ENCODE measurements at regions not wholly inside any gene's neighbourhood (a gene's known extent, or its start where the extent isn't known, plus 50 kb on each side); places are given as distances from the start of the nearest gene placed in this dataset.

DNA sequence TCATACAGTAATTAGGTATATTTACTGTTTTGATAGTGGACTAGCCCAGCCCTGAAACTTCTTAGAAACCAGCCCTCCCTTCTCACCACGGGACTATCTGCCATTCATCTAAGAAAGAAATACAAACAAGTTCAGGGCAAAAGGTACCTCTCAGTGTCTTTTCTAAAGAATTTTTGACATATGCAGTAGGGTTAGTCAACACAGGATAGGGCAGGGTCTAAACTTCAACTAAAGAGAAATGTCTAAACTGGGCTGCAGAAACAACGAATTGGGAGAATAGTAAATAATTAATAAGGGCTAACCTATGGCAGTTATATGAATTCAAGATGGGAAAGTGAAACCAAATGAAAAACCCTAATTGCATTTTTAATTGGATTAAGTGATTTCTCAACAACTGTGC, 496.6 kb downstream of the INHBA start:
- no peak for DNase-seq (ENCODE audit: low read depth)
- no peak overlapping the region for H3K4me3 ChIP-seq (ENCODE audit: low read depth, low read length)
- TF ChIP-seq, protein P1, sequence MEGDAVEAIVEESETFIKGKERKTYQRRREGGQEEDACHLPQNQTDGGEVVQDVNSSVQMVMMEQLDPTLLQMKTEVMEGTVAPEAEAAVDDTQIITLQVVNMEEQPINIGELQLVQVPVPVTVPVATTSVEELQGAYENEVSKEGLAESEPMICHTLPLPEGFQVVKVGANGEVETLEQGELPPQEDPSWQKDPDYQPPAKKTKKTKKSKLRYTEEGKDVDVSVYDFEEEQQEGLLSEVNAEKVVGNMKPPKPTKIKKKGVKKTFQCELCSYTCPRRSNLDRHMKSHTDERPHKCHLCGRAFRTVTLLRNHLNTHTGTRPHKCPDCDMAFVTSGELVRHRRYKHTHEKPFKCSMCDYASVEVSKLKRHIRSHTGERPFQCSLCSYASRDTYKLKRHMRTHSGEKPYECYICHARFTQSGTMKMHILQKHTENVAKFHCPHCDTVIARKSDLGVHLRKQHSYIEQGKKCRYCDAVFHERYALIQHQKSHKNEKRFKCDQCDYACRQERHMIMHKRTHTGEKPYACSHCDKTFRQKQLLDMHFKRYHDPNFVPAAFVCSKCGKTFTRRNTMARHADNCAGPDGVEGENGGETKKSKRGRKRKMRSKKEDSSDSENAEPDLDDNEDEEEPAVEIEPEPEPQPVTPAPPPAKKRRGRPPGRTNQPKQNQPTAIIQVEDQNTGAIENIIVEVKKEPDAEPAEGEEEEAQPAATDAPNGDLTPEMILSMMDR (IDR thresholded peaks at IDR 0.05; ENCODE audit: insufficient read depth, low read length), result no peak

- DNase-seq (ENCODE audit: low read depth), result no peak
Measured at GRCh38 chr7:41205600-41205999, 497.3 kb downstream of the INHBA start.

GRCh38 chr7:41203542-41203941, 499.3 kb downstream of the INHBA start:
- H3K4me3 ChIP-seq (ENCODE audit: low read depth, low read length), result no peak overlapping the region
- no peak for DNase-seq (ENCODE audit: low read depth)
- TF ChIP-seq, protein P1 (IDR thresholded peaks at IDR 0.05; ENCODE audit: insufficient read depth, low read length), result no peak

More at GRCh38 chr7:41205600-41205999, 497.3 kb downstream of the INHBA start:
- TF ChIP-seq, protein P1 (IDR thresholded peaks at IDR 0.05; ENCODE audit: insufficient read depth, low read length), result no peak
- H3K4me3 ChIP-seq (ENCODE audit: low read depth, low read length), result no peak overlapping the region

DNA sequence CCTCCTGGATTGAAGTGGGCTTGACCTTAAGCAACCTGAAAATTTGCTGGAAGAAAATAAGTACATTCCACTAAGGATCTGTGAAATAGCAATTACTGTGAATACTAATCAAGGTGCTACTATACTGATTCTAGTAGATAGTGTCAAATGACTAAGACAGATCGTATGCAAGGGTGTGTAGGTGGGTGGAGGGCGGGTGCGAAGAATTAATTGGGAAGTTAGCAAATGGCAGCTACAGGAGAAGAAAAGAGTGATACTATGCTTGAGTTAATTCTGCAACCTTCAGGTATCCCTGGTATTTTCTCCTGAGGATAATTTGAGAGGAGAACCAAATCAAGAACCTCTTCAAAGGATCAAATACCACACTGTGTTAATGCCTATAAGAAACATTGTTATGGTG, 501.9 kb downstream of the INHBA start:
- TF ChIP-seq, protein P1 (IDR thresholded peaks at IDR 0.05; ENCODE audit: insufficient read depth, low read length), result no peak
- no peak overlapping the region for H3K4me3 ChIP-seq (ENCODE audit: low read depth, low read length)
- no peak for DNase-seq (ENCODE audit: low read depth)

DNA sequence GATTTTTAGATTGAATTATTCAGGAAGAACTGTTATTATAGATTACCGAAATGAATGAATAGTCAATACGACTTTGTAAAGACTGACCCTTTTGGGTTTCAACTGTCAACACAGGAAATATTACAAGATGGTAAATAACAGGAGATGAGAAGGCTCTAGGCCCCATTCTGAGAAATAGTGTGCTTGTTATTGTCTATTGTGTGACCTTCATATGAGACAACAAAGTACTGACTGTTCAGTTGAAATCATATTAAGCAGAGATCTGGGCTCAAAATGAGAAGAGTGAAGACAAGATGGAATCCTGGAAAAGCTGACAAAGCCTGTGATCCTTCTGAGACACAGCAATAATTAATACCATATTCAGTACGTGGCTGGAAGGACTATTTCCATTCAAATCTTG, 503.8 kb downstream of the INHBA start:
- H3K4me3 ChIP-seq (ENCODE audit: low read depth, low read length), result no peak overlapping the region
- TF ChIP-seq, protein P1 (IDR thresholded peaks at IDR 0.05; ENCODE audit: insufficient read depth, low read length), result no peak
- DNase-seq (ENCODE audit: low read depth), result no peak

DNA sequence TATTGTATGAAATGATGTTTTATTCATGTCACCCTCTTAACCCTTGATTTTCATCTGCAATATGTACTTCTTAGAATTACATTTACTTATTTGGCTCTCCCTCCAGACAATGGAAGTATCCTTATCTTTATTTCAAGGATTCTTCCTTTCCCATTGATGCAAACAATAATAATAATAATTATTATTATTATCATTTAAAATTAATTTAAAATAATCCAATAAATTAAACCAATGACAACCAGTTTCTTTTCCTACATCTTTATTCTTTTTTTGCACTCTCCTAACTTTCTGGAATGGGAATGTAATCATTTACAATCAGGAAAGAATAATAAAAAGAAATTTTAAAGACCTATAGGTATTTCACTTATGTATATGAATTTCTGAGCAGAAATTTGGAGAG, 504.4 kb downstream of the INHBA start:
- DNase-seq (ENCODE audit: low read depth), result no peak
- no peak overlapping the region for H3K4me3 ChIP-seq (ENCODE audit: low read depth, low read length)
- TF ChIP-seq, protein P1 (IDR thresholded peaks at IDR 0.05; ENCODE audit: insufficient read depth, low read length), result no peak

DNA sequence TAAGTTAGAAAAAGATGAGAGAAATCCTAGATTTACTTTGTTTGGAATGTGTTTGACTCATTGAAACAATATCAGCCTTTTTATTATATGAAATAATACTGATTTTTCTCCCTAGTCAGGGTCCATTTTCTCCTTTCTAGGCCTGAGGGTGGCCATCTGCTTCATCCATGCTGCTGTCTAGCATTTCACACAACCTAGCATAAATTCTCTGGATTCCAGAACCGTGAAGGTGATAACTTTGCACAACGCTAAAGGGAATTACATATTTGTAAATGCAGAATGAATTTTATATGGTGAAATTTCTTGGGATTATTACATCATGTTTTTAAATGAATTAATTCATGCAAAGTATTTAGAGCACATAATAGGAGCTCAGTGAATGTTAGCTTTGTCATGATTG, 505.1 kb downstream of the INHBA start:
- TF ChIP-seq, protein P1 (IDR thresholded peaks at IDR 0.05; ENCODE audit: insufficient read depth, low read length), result no peak
- no peak overlapping the region for H3K4me3 ChIP-seq (ENCODE audit: low read depth, low read length)
- DNase-seq (ENCODE audit: low read depth), result no peak

Measured in fibroblast of the aortic adventitia (primary cell).